Transverse colon (tissue), 4 donors: ENCODE measurements at regions not wholly inside any gene's neighbourhood (a gene's known extent, or its start where the extent isn't known, plus 50 kb on each side); places are given as distances from the start of the nearest gene placed in this dataset.
"Not testable (repeated sequence)": the region's sequence is repeated elsewhere in the genome, so short reads cannot be mapped to it uniquely, and the experiment has no call there.

Source experiments
- DNase-seq: peaks from one replicate; pipeline ENCODE4 v3.0.0-alpha.2; 2019
- H3K27ac ChIP-seq, 4 donors: fragments of 200-600 bp; sonication (generic); 2 replicates each; pipeline ENCODE4 v1.5.1; 2016 to 2018; ENCODE audit warnings: inconsistent platforms in 4 of 4
- H3K27me3 ChIP-seq: fragments of 200-600 bp; sonication (generic); 2 replicates; pipeline ENCODE4 v1.5.1; 2017; ENCODE audit warnings: inconsistent platforms
- H3K36me3 ChIP-seq, 4 donors: fragments of 200-600 bp; sonication (generic); 2 replicates each; pipeline ENCODE4 v1.5.1; 2017 to 2019; ENCODE audit warnings: inconsistent platforms in 4 of 4
- H3K4me1 ChIP-seq, 4 donors: fragments of 200-600 bp; sonication (generic); 2 replicates each; pipeline ENCODE4 v1.5.1; 2017 to 2020; ENCODE audit warnings: inconsistent platforms in 4 of 4
- H3K4me3 ChIP-seq, 4 donors: fragments of 200-600 bp; sonication (generic); 1 replicate in 1 of 4; 2 replicates in 3 of 4; pipeline versions ENCODE4 v1.5.1 to v1.6.1; 2017 to 2019; ENCODE audit warnings: inconsistent platforms in 4 of 4
- H3K9me3 ChIP-seq, 2 donors: fragments of 200-600 bp; sonication (generic); 2 replicates each; pipeline ENCODE4 v1.5.1; 2017 to 2019; ENCODE audit warnings: inconsistent platforms in 2 of 2
- EP300 ChIP-seq: sonication (generic); formaldehyde crosslinking; IDR thresholded peaks from one replicate; pipeline ENCODE4 v1.6.1; 2017; ENCODE audit warnings: antibody characterized with exemption, low read depth
- POLR2A ChIP-seq: fragments of 450-650 bp; IDR thresholded peaks from one replicate; pipeline ENCODE4 v1.6.1; 2016; ENCODE audit warnings: antibody characterized with exemption, mild to moderate bottlenecking, moderate library complexity
- POLR2AphosphoS5 ChIP-seq, 3 donors: sonication (generic); formaldehyde crosslinking; IDR thresholded peaks; one replicate each; pipeline ENCODE4 v1.6.1; 2016; ENCODE audit warnings: antibody characterized with exemption in 3 of 3
- WGBS, 2 donors: methylation state at CpG; one replicate each; pipeline ENCODE4 v1.1.5; 2018; ENCODE audit warnings: low coverage in 1 of 2; 5-methylcytosine and 5-hydroxymethylcytosine counted together
- in situ Hi-C, 4 donors: fragments of 200-750 bp; cut with MboI; loops; one replicate each; pipeline versions ENCODE4 v1.15.0 to v1.15.1; 2017; ENCODE audit warnings: low sequenced_read_pairs in 3 of 4, low pct_ligation_motif_present in 1 of 4, low pct_unique_long_range_greater_than_20kb in 1 of 4
- intact Hi-C: fragments of 100-400 bp; cut with DNase I; formaldehyde crosslinking; loops from one replicate; pipeline ENCODE4 v1.15.1; 2023; ENCODE audit warnings: low total_unique reads
- TF ChIP-seq, protein P1 (sequence below), 5 experiments: fragments of 200-600 bp in 3 of 5; fragments of 450-650 bp in 2 of 5; sonication (generic) in 3 of 5; IDR thresholded peaks; 1 replicate in 2 of 5; 2 replicates in 3 of 5; pipeline ENCODE4 v1.5.1; 2016 to 2017; ENCODE audit warnings: antibody characterized with exemption in 5 of 5, inconsistent platforms in 3 of 5, mild to moderate bottlenecking in 2 of 5, moderate library complexity in 1 of 5

DNA sequence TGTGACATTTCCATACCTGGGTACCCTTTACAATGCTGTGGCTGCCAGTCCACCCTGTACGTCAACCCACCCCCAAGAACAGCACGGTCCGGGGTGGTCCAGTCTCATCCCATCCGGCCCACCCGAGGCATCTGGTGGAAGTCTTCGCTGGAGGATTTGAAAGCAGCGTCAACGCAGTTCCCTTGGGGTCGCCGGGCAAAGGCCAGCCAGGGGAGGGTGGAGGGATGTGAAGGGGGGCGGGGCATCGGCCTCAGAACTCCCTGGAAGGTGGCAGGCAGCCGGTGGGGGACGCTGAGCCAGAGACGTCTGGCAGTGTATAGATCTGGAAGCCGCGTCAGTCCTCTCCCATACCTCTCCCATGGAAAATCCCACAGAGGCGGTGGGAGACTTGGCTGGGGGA lies 1944.0 kb upstream of the DEFB115 start:
- H3K4me1 ChIP-seq = no peaks in the 10 kb centered on the region
- H3K36me3 ChIP-seq = no peaks in the 10 kb centered on the region
- H3K27ac ChIP-seq = no peak overlapping the region
- 87% methylated on average over 18 of the region's 18 CpGs; no CpG with 5 or more reads in 1 of the 2 donors for WGBS, 2 donors
- no peaks in the 10 kb centered on the region for H3K27me3 ChIP-seq
- DNase-seq = no peak
- intact Hi-C loops = no loop called here
- no peak for TF ChIP-seq POLR2A
- no peak for TF ChIP-seq POLR2AphosphoS5 (IDR thresholded peaks at IDR 0.05)
- TF ChIP-seq EP300 = no peak
- TF ChIP-seq, protein P1, sequence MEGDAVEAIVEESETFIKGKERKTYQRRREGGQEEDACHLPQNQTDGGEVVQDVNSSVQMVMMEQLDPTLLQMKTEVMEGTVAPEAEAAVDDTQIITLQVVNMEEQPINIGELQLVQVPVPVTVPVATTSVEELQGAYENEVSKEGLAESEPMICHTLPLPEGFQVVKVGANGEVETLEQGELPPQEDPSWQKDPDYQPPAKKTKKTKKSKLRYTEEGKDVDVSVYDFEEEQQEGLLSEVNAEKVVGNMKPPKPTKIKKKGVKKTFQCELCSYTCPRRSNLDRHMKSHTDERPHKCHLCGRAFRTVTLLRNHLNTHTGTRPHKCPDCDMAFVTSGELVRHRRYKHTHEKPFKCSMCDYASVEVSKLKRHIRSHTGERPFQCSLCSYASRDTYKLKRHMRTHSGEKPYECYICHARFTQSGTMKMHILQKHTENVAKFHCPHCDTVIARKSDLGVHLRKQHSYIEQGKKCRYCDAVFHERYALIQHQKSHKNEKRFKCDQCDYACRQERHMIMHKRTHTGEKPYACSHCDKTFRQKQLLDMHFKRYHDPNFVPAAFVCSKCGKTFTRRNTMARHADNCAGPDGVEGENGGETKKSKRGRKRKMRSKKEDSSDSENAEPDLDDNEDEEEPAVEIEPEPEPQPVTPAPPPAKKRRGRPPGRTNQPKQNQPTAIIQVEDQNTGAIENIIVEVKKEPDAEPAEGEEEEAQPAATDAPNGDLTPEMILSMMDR (IDR thresholded peaks at IDR 0.05) = no peak
- no peak overlapping the region for H3K4me3 ChIP-seq
- no peaks in the 10 kb centered on the region for H3K9me3 ChIP-seq
- in situ Hi-C loops = no loop called here

DNA sequence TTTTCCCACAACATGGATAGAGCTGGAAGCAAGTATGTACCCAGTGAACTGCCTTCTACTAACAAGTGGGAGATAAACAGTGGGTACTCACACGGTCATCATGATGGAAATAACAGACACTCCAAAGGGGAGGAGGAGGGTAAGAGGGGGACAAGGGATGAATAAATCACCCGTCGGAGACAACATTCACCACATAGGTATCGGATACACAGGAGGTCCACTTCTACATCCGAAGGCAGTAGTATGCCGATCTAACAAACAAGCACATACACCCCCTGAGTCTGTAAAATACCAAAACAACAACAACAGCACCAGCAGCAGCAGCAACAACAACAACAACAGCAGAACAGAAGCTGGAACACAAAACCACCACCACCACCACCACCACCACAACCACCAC lies 1943.2 kb upstream of the DEFB115 start:
- intact Hi-C loops (no loop called here), in situ Hi-C loops (no loop called here)
- TF ChIP-seq, protein P1 (IDR thresholded peaks at IDR 0.05) = no peak
- TF ChIP-seq POLR2A (no peak), POLR2AphosphoS5 (IDR thresholded peaks at IDR 0.05) (no peak)
- no peak for DNase-seq
- Histone ChIP-seq H3K27ac (no peak overlapping the region), H3K4me3 (no peak overlapping the region), H3K27me3 (peaks cover 6% of the 10 kb centered on the region), H3K36me3 (no peaks in the 10 kb centered on the region), H3K4me1 (no peaks in the 10 kb centered on the region), H3K9me3 (no peaks in the 10 kb centered on the region)
- WGBS, 2 donors = 87 to 92% methylated on average over 6 of the region's 6 CpGs

DNA sequence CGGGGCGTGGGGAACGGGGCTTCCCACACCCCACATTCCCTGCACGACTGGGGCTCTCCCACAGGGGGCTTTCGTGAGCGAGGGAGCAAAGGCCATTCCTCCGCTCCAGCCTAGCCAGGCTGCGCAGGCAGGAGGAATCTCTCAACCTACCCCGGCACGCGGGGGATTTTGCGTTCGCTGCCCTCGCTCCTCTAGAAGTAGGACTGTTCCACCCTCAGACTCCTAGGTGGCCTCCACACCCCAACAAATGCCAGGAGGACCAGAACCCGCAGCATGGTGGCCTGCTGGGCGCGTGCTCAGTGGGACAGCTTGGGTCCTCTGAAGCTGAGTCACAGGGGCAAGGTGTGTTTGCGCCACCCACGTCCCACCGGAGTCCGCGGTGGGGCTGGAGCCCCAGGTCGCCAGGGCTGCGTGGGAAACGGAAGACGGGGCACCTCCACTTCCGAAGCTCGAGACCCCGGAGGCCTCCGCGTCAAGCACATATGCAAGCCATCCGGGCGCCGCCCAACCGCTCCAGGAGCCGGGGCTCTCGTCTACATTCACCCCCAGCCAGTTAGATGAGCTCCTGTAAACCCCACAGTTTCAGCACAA lies 1938.5 kb upstream of the DEFB115 start:
- H3K36me3 ChIP-seq = no peaks in the 10 kb centered on the region
- no peak for TF ChIP-seq POLR2A
- TF ChIP-seq EP300 = no peak
- TF ChIP-seq, protein P1 (IDR thresholded peaks at IDR 0.05) = no peak
- TF ChIP-seq POLR2AphosphoS5 (IDR thresholded peaks at IDR 0.05) = no peak
- no peak overlapping the region for H3K4me3 ChIP-seq
- intact Hi-C loops (no loop called here), in situ Hi-C loops (no loop called here)
- H3K27me3 ChIP-seq = peaks cover 38% of the 10 kb centered on the region
- 83 to 89% methylated on average over 3 to 37 of the region's 37 CpGs for WGBS, 2 donors
- DNase-seq = no peak
- no peak overlapping the region for H3K27ac ChIP-seq
- no peaks in the 10 kb centered on the region for H3K9me3 ChIP-seq
- H3K4me1 ChIP-seq = no peaks in the 10 kb centered on the region

DNA sequence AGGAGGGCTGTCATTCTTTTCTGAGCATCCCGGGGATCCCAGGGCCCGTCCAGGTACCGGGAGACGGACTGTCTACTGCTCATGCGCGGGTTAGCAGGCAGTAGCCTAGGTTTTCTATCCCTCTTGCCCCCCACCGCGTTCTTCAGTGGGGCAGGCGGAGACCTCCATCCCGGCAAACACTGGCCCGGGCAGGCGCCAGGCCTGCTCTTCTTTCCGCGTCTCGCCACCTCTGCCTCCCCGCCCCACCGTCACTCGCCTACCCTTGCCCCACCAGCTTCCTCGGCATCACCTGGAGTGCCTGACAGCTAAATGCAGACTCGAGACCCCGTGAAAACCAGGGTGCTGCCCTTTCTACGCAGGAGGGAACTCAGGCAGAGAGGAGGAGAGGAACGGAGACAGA lies 1937.7 kb upstream of the DEFB115 start:
- Histone ChIP-seq H3K9me3 (no peaks in the 10 kb centered on the region), H3K4me1 (no peaks in the 10 kb centered on the region), H3K36me3 (no peaks in the 10 kb centered on the region), H3K4me3 (no peak overlapping the region), H3K27me3 (peaks cover 45% of the 10 kb centered on the region), H3K27ac (no peak overlapping the region)
- no peak for TF ChIP-seq POLR2A
- no peak for TF ChIP-seq EP300
- TF ChIP-seq, protein P1 (IDR thresholded peaks at IDR 0.05) = no peak
- TF ChIP-seq POLR2AphosphoS5 (IDR thresholded peaks at IDR 0.05) = no peak
- DNase-seq = no peak
- WGBS, 2 donors = 84% methylated on average over 23 of the region's 23 CpGs; no CpG with 5 or more reads in 1 of the 2 donors
- intact Hi-C loops (no loop called here), in situ Hi-C loops (no loop called here)

DNA sequence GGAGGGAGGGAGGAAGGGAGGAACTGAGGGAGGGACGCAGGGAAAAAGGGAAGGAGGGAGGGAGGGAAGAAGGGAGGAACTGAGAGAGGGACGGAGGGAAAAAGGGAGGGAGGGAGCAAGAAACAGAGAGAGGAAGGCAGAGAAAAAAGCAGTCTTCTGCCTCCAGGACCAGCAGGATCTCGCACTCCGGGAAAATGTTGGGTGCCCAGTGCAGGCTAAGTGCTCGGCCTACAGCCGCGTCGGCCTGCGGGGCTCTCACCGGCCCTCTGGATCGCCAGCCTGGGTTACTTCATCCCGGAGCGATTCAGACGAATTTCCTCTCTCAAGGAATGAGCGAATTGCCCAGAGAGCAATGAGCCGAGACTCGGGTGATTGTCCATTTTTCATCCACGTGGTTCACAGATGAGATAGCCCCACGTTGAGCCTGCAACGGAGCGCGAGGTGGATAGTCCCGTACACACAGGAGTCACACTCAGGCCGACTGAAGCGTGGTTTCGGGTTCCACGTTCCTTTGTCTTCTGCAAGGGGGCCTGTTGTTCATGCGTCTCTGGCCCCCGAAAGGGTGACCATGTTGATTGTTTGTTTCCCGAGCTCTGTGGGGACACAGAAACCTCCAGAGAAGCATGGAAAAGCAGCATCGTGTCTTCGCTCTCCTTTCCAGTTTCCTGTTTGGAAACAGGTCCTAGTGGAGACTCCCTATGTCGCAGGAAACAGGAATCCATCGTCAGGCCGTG lies 1937.1 kb upstream of the DEFB115 start:
- H3K36me3 ChIP-seq, in situ Hi-C loops, intact Hi-C loops, H3K27ac ChIP-seq, H3K9me3 ChIP-seq, DNase-seq, H3K4me1 ChIP-seq: not testable (repeated sequence)
- 47 to 74% methylated on average over 12 to 35 of the region's 35 CpGs for WGBS, 2 donors
- Histone ChIP-seq H3K27me3 (peaks cover 51% of the 10 kb centered on the region), H3K4me3 (peak overlapping the region in 1 of 4 donors; percentile 13)

DNA sequence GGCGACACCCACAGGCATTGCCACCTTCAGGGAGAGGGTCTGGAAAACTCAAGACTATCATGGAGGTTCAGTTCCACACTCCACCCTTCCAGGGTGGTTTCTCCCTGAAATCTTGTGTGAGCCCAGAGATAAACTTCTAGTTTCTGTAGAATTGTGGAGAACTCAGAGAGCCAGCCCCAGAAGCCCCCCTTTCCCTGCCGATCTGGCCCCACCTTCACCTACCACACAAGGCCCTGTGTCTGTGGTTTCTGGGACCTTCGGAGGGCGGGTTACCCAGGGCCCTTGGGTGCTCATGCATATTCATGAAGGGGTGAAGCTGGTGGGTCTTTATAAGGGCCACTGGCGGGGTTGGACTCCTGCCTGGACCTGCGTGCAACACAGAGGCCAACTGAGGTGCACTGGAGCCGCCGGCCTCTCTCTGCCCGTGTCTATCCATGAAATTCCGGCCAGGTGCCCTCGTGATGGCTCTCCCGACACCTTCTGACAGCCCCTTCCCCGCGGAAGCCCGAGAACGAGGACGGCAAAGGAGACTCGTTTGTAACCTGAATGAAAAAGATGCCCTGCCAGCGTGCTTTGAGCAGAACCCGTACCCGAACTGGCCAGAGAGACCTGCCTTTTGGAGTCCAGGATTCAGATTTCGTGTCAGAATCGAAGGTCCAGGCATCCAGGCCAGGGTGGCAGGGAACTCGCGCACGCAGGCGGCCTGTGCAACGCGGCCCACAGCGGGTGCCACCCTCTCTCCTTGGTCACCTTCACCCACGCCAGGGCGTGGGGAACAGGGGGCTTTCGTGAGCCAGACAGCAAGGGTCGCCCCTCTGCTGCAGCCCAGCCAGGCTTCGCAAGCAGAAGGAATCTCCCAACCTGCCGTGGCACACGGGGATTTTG lies 1933.6 kb upstream of the DEFB115 start:
- H3K27ac ChIP-seq, H3K36me3 ChIP-seq, intact Hi-C loops, H3K9me3 ChIP-seq, H3K4me3 ChIP-seq, H3K4me1 ChIP-seq, DNase-seq, in situ Hi-C loops: not testable (repeated sequence)
- H3K27me3 ChIP-seq = peaks cover 68% of the 10 kb centered on the region
- WGBS, 2 donors = 86 to 88% methylated on average over 1 to 37 of the region's 37 CpGs
